Mesodermal cell (in vitro differentiated cells): ENCODE measurements at regions not wholly inside any gene's neighbourhood (a gene's known extent, or its start where the extent isn't known, plus 50 kb on each side); places are given as distances from the start of the nearest gene placed in this dataset.
"Not testable (repeated sequence)": the region's sequence is repeated elsewhere in the genome, so short reads cannot be mapped to it uniquely, and the experiment has no call there.

Experiments used
- H3K27ac ChIP-seq: 2 replicates; pipeline ENCODE4 v1.7.0; 2013; ENCODE audit warnings: mild to moderate bottlenecking, low read depth, low read length, moderate library complexity; ENCODE audit not compliant: severe bottlenecking
- H3K36me3 ChIP-seq: 2 replicates; pipeline ENCODE4 v1.7.1; 2013; ENCODE audit warnings: mild to moderate bottlenecking, low read length, moderate library complexity; ENCODE audit not compliant: control insufficient read depth, insufficient read depth
- H3K4me1 ChIP-seq: one replicate; pipeline ENCODE4 v1.7.1; 2013; ENCODE audit warnings: mild to moderate bottlenecking, low read length; ENCODE audit not compliant: insufficient read depth, control insufficient read depth, poor library complexity, severe bottlenecking
- H3K4me3 ChIP-seq: 2 replicates; pipeline ENCODE4 v1.7.0; 2013; ENCODE audit warnings: low read length, control low read depth, mild to moderate bottlenecking; ENCODE audit not compliant: insufficient read depth, poor library complexity, severe bottlenecking; ENCODE audit errors: extremely low read depth
- H3K9me3 ChIP-seq: 2 replicates; pipeline ENCODE4 v1.7.1; 2013; ENCODE audit warnings: mild to moderate bottlenecking, low read length, moderate library complexity; ENCODE audit not compliant: control insufficient read depth
- WGBS, 2 experiments: methylation state at CpG; one replicate each; pipeline ENCODE4 v1.1.5; 2013; ENCODE audit warnings: missing lambda C conversion rate in 2 of 2; ENCODE audit not compliant: insufficient coverage in 2 of 2; 5-methylcytosine and 5-hydroxymethylcytosine counted together

DNA sequence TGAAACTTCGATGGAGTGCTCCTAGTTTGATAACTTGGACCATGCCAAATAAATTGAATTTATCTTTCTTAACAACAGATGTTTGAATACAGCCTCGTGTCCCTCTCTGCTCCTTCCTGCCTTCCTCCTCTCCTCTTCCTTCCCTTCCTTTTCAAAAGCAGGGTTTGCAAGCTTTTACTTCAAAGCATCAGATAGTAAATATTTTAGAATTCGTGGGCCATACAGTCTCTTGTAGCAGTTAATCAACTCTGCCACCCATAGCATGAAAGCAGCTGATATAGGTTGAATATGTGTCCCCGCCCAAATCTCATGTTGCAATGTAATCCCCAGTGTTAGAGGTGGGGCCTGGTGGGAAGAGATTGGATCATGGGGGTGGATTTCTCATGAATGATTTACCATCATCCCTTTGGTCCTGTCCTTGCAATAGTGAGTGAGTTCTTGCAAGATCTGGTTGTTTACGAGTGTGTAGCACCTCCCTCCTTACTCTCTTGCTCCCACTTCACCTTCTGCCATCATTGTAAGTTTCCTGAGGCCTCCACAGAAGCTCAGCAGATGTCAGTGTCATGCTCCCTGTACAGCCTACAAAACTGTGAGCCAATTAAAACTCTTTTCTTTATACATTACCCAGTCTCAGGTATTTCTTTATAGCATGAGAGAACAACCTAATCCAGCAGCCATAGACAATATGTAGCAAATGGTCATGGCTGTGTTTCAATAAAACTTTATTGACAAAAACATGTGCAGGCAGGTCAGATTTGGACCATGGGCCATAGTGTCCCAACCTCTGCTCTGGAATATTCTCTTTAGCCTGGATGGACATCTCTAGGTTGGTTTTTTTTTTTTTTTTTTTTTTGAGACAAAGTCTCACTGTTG, 102.8 kb downstream of the ALG1L2 start:
- 67 to 80% methylated on average over 1 to 2 of the region's 5 CpGs for WGBS, 2 experiments
- H3K36me3 ChIP-seq, H3K27ac ChIP-seq, H3K4me3 ChIP-seq, H3K9me3 ChIP-seq, H3K4me1 ChIP-seq: not testable (repeated sequence)

DNA sequence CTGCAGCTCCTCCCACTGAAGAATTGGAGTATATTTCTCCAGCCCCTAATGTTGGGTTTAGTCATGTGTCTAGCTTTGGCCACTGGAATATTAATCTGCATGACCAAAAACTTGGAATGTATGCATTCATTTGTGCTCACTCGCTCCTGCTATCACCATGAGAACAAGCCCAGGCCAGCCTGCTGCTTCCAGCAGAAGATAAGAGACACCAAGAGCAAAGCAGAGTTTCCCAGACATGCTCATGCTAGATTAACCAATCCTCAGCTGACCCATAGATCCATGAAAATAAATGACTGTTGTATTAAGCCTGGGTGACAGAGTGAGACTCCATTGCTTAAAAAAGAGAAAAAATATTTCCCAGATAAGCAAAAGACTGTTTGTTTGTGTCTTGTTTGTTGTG, 119.6 kb downstream of the ALG1L2 start:
- WGBS, 2 experiments, result 93 to 100% methylated on average over 1 of the region's 1 CpG
- H3K27ac ChIP-seq, H3K36me3 ChIP-seq, H3K9me3 ChIP-seq, H3K4me3 ChIP-seq, H3K4me1 ChIP-seq: not testable (repeated sequence)

- WGBS, 2 experiments, result 90 to 100% methylated on average over 1 to 2 of the region's 3 CpGs
- H3K27ac ChIP-seq, H3K4me3 ChIP-seq, H3K4me1 ChIP-seq, H3K9me3 ChIP-seq, H3K36me3 ChIP-seq: not testable (repeated sequence)
Measured at GRCh38 chr3:130203633-130204032, 122.0 kb downstream of the ALG1L2 start.

DNA sequence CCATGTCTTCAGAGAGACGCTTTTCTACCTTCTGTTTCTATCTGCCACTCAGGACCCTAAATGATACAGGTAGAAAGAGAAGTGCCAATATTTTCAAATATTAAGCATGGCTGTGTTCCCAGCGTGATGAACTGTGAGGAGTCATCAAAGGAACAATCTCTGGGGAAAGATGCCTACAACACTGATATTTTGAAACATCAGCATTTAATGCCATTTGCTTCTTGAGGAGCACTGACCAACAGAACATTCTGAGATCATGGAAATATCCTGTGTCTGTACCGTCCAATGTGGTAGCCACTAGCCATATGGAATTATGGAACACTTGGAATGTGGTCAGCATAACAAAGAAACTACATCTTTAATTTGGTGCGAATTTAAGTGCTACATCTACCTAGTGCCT, 117.9 kb upstream of the COL6A5 start:
- WGBS, 2 experiments, result 93% methylated on average over 2 of the region's 4 CpGs; no CpG with 5 or more reads in 1 of the 2 experiments

GRCh38 chr3:130242850-130243569, 102.5 kb upstream of the COL6A5 start:
- no peaks in the 10 kb centered on the region for H3K36me3 ChIP-seq
- no peak overlapping the region for H3K27ac ChIP-seq
- 83 to 93% methylated on average over 3 of the region's 3 CpGs for WGBS, 2 experiments
- H3K9me3 ChIP-seq, result no peaks in the 10 kb centered on the region
- no peak overlapping the region for H3K4me3 ChIP-seq
- H3K4me1 ChIP-seq, result no peaks in the 10 kb centered on the region

More for the DNA sequence above, 117.9 kb upstream of the COL6A5 start:
- no peak overlapping the region for H3K4me3 ChIP-seq
- no peaks in the 10 kb centered on the region for H3K36me3 ChIP-seq
- no peaks in the 10 kb centered on the region for H3K9me3 ChIP-seq
- no peaks in the 10 kb centered on the region for H3K4me1 ChIP-seq
- H3K27ac ChIP-seq, result no peak overlapping the region

- Histone ChIP-seq H3K4me3 (no peak overlapping the region), H3K4me1 (no peaks in the 10 kb centered on the region), H3K36me3 (no peaks in the 10 kb centered on the region), H3K9me3 (no peaks in the 10 kb centered on the region), H3K27ac (no peak overlapping the region)
Measured at GRCh38 chr3:130243808-130244207, 101.7 kb upstream of the COL6A5 start.

DNA sequence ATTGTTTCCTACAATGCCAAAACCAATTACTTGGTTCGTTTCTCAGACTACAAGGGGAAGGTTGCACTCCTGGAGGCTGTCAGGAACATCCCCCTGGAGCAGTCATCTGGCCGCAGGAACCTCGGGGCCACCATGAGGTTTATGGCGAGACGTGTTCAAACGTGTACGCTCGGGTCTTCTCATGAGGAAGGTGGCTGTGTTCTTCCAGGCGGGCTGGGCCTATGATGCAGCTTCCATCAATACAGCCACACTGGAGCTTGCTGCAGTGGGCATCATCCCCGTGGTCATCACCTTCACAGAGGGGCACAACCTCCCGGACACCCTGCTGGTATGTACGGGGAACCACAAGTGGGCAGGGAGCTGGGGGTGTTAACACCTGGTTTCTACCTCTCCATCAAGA, 94.5 kb upstream of the COL6A5 start:
- H3K4me1 ChIP-seq, result no peaks in the 10 kb centered on the region
- no peaks in the 10 kb centered on the region for H3K9me3 ChIP-seq
- no peak overlapping the region for H3K4me3 ChIP-seq
- H3K36me3 ChIP-seq, result no peaks in the 10 kb centered on the region
- WGBS, 2 experiments, result 93 to 94% methylated on average over 8 to 12 of the region's 12 CpGs
- H3K27ac ChIP-seq, result no peak overlapping the region

DNA sequence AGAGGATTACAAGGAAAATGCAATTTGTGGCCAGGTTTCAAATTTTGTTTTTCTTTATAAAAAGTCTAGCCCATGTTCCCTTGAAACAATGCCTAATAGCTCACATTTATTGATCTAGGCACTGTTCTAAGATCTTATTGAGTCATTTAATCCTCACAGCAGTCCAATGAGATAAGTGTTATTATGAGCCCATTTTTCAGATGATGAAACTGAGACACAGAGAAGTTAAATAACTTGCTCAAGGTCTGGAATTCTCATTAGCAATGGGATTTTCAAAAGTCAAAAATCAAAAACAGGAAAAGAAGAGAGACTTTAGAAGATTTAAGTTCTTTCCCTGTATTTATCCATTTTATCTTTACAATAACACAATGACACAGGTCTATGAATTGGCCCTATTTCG, 90.0 kb upstream of the COL6A5 start:
- Histone ChIP-seq H3K4me1 (no peaks in the 10 kb centered on the region), H3K4me3 (no peak overlapping the region), H3K36me3 (no peaks in the 10 kb centered on the region), H3K27ac (no peak overlapping the region), H3K9me3 (no peaks in the 10 kb centered on the region)
- no CpG with 5 or more reads among the region's 1 CpG for WGBS, 2 experiments

DNA sequence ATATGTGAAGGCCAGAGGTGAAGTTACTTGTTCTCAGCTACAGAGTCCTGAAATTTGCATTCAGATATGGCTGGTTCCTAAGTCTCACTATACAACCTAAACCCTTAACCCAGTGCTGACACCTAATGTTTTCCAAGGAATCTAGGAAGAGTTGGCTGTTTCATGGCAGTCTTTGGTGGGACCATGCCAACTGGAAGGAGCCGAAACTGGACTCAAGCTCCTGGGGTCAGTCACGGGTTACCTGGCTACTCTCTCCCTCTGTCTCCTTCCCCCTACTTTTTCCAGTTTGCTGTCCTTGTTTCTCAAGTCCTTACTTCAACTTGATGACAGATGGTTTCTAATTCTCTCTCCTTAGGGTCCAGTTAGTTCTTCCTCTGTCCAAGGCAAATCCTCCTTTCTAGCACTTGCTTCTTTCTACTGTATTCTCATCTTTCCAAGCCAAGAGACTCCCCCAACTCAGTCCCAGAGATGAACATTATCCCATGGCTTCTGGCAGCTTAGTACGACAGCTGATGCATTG, 88.6 kb upstream of the COL6A5 start:
- WGBS, 2 experiments, result 86 to 96% methylated on average over 2 to 3 of the region's 3 CpGs
- Histone ChIP-seq H3K27ac (no peak overlapping the region), H3K9me3 (no peaks in the 10 kb centered on the region), H3K4me3 (no peak overlapping the region), H3K36me3 (no peaks in the 10 kb centered on the region), H3K4me1 (no peaks in the 10 kb centered on the region)

DNA sequence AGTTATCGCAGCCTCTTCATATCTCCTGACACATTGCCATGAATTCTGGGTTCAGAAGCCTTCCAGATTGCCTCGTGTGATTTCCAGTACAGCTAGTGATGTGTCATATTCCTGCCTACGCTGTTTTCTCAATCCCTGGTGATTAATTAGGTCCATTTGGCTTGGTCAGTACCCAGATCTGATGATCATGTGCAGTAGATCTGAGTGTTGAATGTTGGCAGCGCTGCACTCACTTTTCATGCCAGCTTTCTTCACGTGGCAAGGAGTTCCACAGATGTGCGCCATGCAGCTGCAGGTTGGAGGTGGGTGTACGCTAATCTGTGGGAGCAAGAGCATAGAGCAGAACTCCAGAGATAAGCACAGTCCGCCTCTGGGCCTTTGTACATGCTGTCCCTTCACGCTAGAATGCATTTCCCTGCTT, 86.9 kb upstream of the COL6A5 start:
- no peak overlapping the region for H3K27ac ChIP-seq
- 71% methylated on average over 9 of the region's 9 CpGs for WGBS, 2 experiments
- no peak overlapping the region for H3K4me3 ChIP-seq
- no peaks in the 10 kb centered on the region for H3K4me1 ChIP-seq
- no peaks in the 10 kb centered on the region for H3K36me3 ChIP-seq
- no peaks in the 10 kb centered on the region for H3K9me3 ChIP-seq
